Psoas muscle (tissue), 7 donors: ENCODE measurements at regions not wholly inside any gene's neighbourhood (a gene's known extent, or its start where the extent isn't known, plus 50 kb on each side); places are given as distances from the start of the nearest gene placed in this dataset.

Experiments used
- ATAC-seq, 4 donors: fragments of 200-7000 bp; cut with Tn5 transposase; one replicate each; pipeline ENCODE4 v1.9.1; 2020; ENCODE audit warnings: moderate library complexity in 3 of 4, mild to moderate bottlenecking in 2 of 4
- DNase-seq, 2 donors: peaks; one replicate each; pipeline ENCODE4 v3.0.0-alpha.2; 2020
- H3K27ac ChIP-seq: fragments of 200-600 bp; one replicate; pipeline ENCODE4 v1.8.0; 2022
- H3K27me3 ChIP-seq, 3 donors: fragments of 200-600 bp in 1 of 3; one replicate each; pipeline versions ENCODE4 v1.6.1 to v1.8.0; 2013 to 2022; ENCODE audit warnings: low read length in 2 of 3, mild to moderate bottlenecking in 2 of 3, moderate library complexity in 1 of 3; ENCODE audit not compliant: insufficient read depth in 3 of 3
- H3K36me3 ChIP-seq, 2 donors: fragments of 200-600 bp in 1 of 2; one replicate each; pipeline versions ENCODE4 v1.6.1 to v1.8.0; 2013 to 2022; ENCODE audit warnings: low read depth in 1 of 2, mild to moderate bottlenecking in 1 of 2, moderate library complexity in 1 of 2; ENCODE audit not compliant: insufficient read depth in 1 of 2
- H3K4me1 ChIP-seq: fragments of 200-600 bp; one replicate; pipeline ENCODE4 v1.8.0; 2022
- H3K4me3 ChIP-seq: fragments of 200-600 bp; one replicate; pipeline ENCODE4 v1.8.0; 2022; ENCODE audit warnings: mild to moderate bottlenecking
- H3K9me3 ChIP-seq: fragments of 200-600 bp; one replicate; pipeline ENCODE4 v1.8.0; 2022
- CTCF ChIP-seq: fragments of 200-600 bp; IDR thresholded peaks from one replicate; pipeline ENCODE4 v1.8.0; 2022; ENCODE audit warnings: antibody characterized with exemption
- WGBS, 3 donors: extraction: QIAGEN DNeasy Blood & Tissue Kit; methylation state at CpG; one replicate each; pipeline versions ENCODE4 v1.1.6 to v1.1.7; 2013; 5-methylcytosine and 5-hydroxymethylcytosine counted together
- intact Hi-C, 2 donors: fragments of 100-400 bp; cut with DNase I; formaldehyde crosslinking; loops; one replicate each; pipeline versions ENCODE4 v1.11.0 to v1.14.2; 2022
- donor health status: healthy with polysubstance abuse.
- donor health status: DM: no; HTN: no; CAD: no; lungs with moderate emphysema.
- donor health status: Bipolar disorder and iron deficiency.
- donor health status: healthy.
- donor health status: DM: yes; HTN: yes; CAD: no.
- donor health status: DM: no; HTN: no; CAD: no.
- donor health status: DM: yes; HTN: yes; CAD: no.

- H3K36me3 ChIP-seq = no peaks in the 10 kb centered on the region
- H3K4me3 ChIP-seq = no peak overlapping the region
- H3K4me1 ChIP-seq = no peaks in the 10 kb centered on the region
- no peak overlapping the region for H3K27ac ChIP-seq
- WGBS, 3 donors = 52 to 60% (median 55%) methylated on average over 12 of the region's 12 CpGs
- H3K9me3 ChIP-seq = no peaks in the 10 kb centered on the region
- ATAC-seq (no peak), DNase-seq (no peak)
- TF ChIP-seq CTCF = no peak
- H3K27me3 ChIP-seq = no peaks in the 10 kb centered on the region
- intact Hi-C loops = no loop called here
Measured at GRCh38 chr20:56848561-56848960, 219.5 kb downstream of the TFAP2C start.

GRCh38 chr20:56851552-56851951 lies 222.4 kb downstream of the TFAP2C start:
- 94 to 96% (median 95%) methylated on average over 1 of the region's 1 CpG for WGBS, 3 donors
- DNase-seq (no peak), ATAC-seq (no peak)
- H3K4me3 ChIP-seq = no peak overlapping the region
- H3K27ac ChIP-seq = no peak overlapping the region
- H3K4me1 ChIP-seq = no peaks in the 10 kb centered on the region
- TF ChIP-seq CTCF = no peak
- no peaks in the 10 kb centered on the region for H3K9me3 ChIP-seq
- H3K36me3 ChIP-seq = no peaks in the 10 kb centered on the region
- H3K27me3 ChIP-seq = no peaks in the 10 kb centered on the region
- intact Hi-C loops = no loop called here

GRCh38 chr20:56855708-56856107 lies 226.6 kb downstream of the TFAP2C start:
- DNase-seq = no peak

GRCh38 chr20:56857950-56858349 lies 228.8 kb downstream of the TFAP2C start:
- intact Hi-C loops = no loop called here
- no peaks in the 10 kb centered on the region for H3K9me3 ChIP-seq
- H3K27me3 ChIP-seq = peaks cover 0 to 6% (median 3%) of the 10 kb centered on the region in 3 donors
- H3K36me3 ChIP-seq = no peaks in the 10 kb centered on the region
- H3K27ac ChIP-seq = no peak overlapping the region
- no peak overlapping the region for H3K4me3 ChIP-seq
- ATAC-seq (no peak), DNase-seq (no peak)
- no peaks in the 10 kb centered on the region for H3K4me1 ChIP-seq
- WGBS, 3 donors = 68 to 72% (median 69%) methylated on average over 8 of the region's 8 CpGs
- TF ChIP-seq CTCF = no peak

More at GRCh38 chr20:56855708-56856107, 226.6 kb downstream of the TFAP2C start:
- Histone ChIP-seq H3K4me3 (no peak overlapping the region), H3K4me1 (no peaks in the 10 kb centered on the region), H3K9me3 (no peaks in the 10 kb centered on the region), H3K27ac (no peak overlapping the region), H3K36me3 (no peaks in the 10 kb centered on the region), H3K27me3 (peaks cover 0 to 6% (median 3%) of the 10 kb centered on the region in 3 donors)
- intact Hi-C loops = no loop called here
- 46 to 56% (median 56%) methylated on average over 7 of the region's 7 CpGs for WGBS, 3 donors
- no peak for ATAC-seq
- TF ChIP-seq CTCF = no peak

GRCh38 chr20:56859039-56859800 lies 230.1 kb downstream of the TFAP2C start:
- WGBS, 3 donors = 51 to 56% (median 51%) methylated on average over 13 of the region's 13 CpGs
- Histone ChIP-seq H3K9me3 (no peaks in the 10 kb centered on the region), H3K27me3 (peaks cover 0 to 6% (median 3%) of the 10 kb centered on the region in 3 donors), H3K27ac (no peak overlapping the region), H3K4me3 (no peak overlapping the region), H3K4me1 (no peaks in the 10 kb centered on the region), H3K36me3 (no peaks in the 10 kb centered on the region)
- intact Hi-C loops = no loop called here
- no peak for ATAC-seq
- no peak for DNase-seq
- no peak for TF ChIP-seq CTCF
